ENCODE measurements at regions not wholly inside any gene's neighbourhood (a gene's known extent, or its start where the extent isn't known, plus 50 kb on each side); places are given as distances from the start of the nearest gene placed in this dataset.

DNA sequence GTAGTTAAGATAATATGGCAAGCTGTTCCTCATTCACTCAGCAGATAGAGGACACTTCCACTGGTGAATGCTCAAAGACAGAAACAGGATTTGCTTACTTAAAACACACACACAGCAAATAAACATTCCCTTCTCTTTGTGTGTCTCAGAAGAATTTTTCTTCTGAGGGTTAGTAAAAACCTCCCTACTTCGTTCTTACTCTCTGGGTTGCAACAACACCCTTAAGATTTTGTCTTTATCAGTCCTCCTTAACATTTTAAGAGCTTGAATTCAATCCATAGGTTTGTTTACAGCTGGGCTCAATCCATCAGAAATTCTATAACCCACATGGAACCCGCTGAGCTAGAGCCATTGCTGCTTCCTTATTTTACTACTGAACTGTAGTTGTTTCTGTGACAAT, 237.4 kb upstream of the PIK3R1 start:
- no peak for DNase-seq
- Histone ChIP-seq H3K4me3 (no peak overlapping the region), H3K36me3 (no peaks in the 10 kb centered on the region), H3K27me3 (no peaks in the 10 kb centered on the region), H3K9me3 (no peaks in the 10 kb centered on the region), H3K27ac (peak overlapping the region in 1 of 2 donors; percentile 12), H3K4me1 (peaks cover 0 to 4% of the 10 kb centered on the region in 2 donors)
- TF ChIP-seq CTCF (IDR thresholded peaks at IDR 0.05) (no peak), POLR2A (IDR thresholded peaks at IDR 0.05) (no peak)
- intact Hi-C loops (cut with DNase I; ENCODE audit: low total_unique reads), result no loop called here

GRCh38 chr5:67976891-67977601, 238.5 kb upstream of the PIK3R1 start:
- no peak for DNase-seq
- intact Hi-C loops (cut with DNase I; ENCODE audit: low total_unique reads), result no loop called here
- H3K9me3 ChIP-seq, result no peaks in the 10 kb centered on the region
- peak overlapping the region in 1 of 2 donors; percentile 53 for H3K27ac ChIP-seq
- H3K36me3 ChIP-seq, result no peaks in the 10 kb centered on the region
- H3K4me1 ChIP-seq, result peaks cover 0 to 4% of the 10 kb centered on the region in 2 donors
- no peak overlapping the region for H3K4me3 ChIP-seq
- TF ChIP-seq POLR2A (IDR thresholded peaks at IDR 0.05) (no peak), CTCF (IDR thresholded peaks at IDR 0.05) (no peak)
- no peaks in the 10 kb centered on the region for H3K27me3 ChIP-seq

DNA sequence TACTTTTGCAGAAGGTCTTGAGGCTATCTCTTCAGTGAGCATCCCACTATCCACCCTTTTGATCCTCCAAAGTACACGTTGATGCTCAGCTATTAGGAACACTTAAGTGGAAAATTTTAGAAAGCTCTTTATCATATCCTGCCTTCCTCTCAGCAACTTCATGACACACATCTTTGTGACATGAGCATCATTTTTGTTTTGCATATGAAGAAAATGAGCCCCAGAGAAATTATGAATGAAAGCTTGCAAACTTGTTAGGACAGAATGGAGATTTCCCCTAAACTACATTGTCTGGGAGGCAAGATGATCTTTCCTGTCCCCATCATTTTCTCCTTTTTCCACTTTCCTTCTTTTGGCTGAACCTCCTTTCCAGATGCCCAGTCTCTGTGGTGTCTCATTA, 239.4 kb upstream of the PIK3R1 start:
- TF ChIP-seq CTCF (IDR thresholded peaks at IDR 0.05) (no peak), POLR2A (IDR thresholded peaks at IDR 0.05) (no peak)
- no peak overlapping the region for H3K27ac ChIP-seq
- no peak overlapping the region for H3K4me3 ChIP-seq
- no peaks in the 10 kb centered on the region for H3K36me3 ChIP-seq
- no peak for DNase-seq
- no peaks in the 10 kb centered on the region for H3K27me3 ChIP-seq
- intact Hi-C loops (cut with DNase I; ENCODE audit: low total_unique reads), result no loop called here
- H3K4me1 ChIP-seq, result peaks cover 0 to 4% of the 10 kb centered on the region in 2 donors
- H3K9me3 ChIP-seq, result no peaks in the 10 kb centered on the region

DNA sequence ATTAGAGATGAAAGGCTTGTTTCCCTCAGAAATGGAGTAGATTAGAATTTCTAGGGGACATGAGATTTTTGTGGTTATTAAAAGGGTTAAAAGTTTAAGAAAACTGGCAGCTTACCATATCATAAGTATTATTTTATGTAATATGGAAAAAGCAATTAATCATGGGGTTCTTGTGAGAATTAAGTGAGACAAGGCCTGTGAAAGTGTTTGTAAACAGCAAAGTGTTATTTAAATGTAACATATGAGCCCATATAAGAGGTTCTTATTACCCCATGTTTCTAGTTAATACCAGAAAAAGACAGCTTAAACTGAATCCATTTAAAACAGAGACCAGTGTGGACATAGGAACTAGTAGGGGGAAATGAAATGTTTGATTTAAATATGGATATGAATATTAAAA, 241.1 kb upstream of the PIK3R1 start:
- no peaks in the 10 kb centered on the region for H3K9me3 ChIP-seq
- no peak overlapping the region for H3K27ac ChIP-seq
- intact Hi-C loops (cut with DNase I; ENCODE audit: low total_unique reads), result no loop called here
- no peaks in the 10 kb centered on the region for H3K36me3 ChIP-seq
- no peak for TF ChIP-seq POLR2A (IDR thresholded peaks at IDR 0.05)
- no peak for DNase-seq
- no peak overlapping the region for H3K4me3 ChIP-seq
- H3K27me3 ChIP-seq, result no peaks in the 10 kb centered on the region
- H3K4me1 ChIP-seq, result peaks cover 0 to 4% of the 10 kb centered on the region in 2 donors

DNA sequence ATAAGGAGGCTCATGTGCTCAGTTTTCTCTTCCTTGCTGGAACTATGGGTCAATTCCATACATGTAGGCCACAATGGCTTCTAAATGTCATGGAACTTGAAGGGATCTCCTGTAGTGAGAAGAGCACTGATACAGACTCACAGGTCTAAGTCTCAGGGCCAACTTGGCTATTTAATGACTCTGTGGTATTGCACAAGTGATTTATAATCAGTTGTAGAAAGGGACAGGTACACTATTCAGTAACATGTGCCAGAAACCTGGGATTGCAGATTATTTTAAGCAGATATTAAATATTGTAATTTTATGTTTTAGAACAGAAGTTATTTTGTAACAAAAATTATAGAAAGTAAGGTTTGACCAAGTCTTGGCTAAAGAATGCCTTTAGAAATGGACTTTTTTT, 241.5 kb upstream of the PIK3R1 start:
- TF ChIP-seq POLR2A (IDR thresholded peaks at IDR 0.05), result no peak
- no peak for TF ChIP-seq CTCF (IDR thresholded peaks at IDR 0.05)
- Histone ChIP-seq H3K27ac (no peak overlapping the region), H3K27me3 (no peaks in the 10 kb centered on the region), H3K4me3 (no peak overlapping the region), H3K36me3 (no peaks in the 10 kb centered on the region), H3K4me1 (peaks cover 0 to 4% of the 10 kb centered on the region in 2 donors), H3K9me3 (no peaks in the 10 kb centered on the region)
- DNase-seq, result no peak
- intact Hi-C loops (cut with DNase I; ENCODE audit: low total_unique reads), result no loop called here

Measured in uterus (tissue), 3 donors.